GM19463 (cell line): ENCODE measurements at regions not wholly inside any gene's neighbourhood (a gene's known extent, or its start where the extent isn't known, plus 50 kb on each side); places are given as distances from the start of the nearest gene placed in this dataset.
"Not testable (repeated sequence)": the region's sequence is repeated elsewhere in the genome, so short reads cannot be mapped to it uniquely, and the experiment has no call there.

ENCODE experiments used
- ATAC-seq: cut with Tn5 transposase; IDR thresholded peaks from one replicate; pipeline ENCODE4 v1.9.1; 2021; ENCODE audit warnings: mild to moderate bottlenecking, moderate library complexity; ENCODE audit not compliant: unreplicated experiment

DNA sequence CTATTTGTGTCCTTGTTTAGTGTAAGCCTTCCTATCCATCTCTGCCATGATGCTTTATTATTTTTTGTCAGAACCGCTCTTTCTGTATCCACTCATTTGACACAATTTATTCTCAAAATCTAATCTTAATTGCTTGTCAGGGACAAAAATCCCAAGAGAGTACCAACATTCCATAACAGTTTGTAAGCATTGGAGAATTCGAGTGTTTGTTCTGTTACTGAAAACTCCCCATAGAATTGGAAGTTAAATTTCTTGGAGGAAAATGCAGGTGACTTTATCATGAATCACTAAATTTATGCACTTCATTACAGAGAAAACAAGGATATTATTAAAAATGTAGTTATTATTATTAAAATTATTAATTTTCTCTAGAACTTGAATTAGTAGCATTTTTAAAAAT is 1986.1 kb downstream of the ARAP2 start:
- ATAC-seq, result no peak

DNA sequence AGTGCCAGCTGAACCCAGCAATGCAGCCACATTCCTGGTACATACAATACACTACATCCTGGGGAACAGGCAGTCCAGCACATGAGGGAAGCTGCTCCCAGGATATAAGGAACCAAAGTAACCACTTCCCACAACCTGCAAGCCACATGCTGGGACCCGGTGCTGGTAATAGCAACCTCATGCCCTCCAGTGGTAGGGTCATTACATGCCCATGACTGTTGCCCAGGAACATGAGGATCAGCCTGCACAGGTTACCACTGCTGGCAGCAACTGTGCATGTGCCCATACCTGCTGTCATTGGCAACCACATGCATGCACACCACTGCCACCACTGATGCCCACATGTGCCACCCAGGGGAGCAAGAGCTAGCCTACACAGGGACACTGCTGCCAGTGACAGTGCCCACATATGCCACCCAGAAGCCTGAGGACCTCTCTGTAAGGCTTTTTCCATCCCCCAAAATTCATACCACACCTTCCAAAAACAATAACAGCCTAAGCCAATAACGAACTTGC is 1982.5 kb downstream of the ARAP2 start:
- no peak for ATAC-seq

DNA sequence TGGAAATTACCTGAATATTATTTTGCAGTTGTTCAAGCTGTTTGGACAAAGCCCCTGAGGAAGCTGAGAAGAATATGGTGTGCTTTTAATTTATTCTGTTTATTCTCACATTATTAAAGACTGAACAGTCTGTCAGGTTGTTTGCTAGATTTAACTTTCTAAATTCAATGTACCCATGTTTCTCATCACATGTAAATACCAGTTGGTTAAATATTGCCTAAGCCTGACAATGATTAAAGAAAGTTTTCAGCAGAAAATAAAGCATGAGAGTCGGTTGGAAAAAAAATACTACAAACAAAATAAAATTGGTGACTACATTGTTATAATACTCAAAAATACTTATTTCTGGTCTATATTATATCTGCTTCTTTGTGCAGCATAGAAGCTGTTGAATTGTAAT is 1974.7 kb downstream of the ARAP2 start:
- no peak for ATAC-seq

DNA sequence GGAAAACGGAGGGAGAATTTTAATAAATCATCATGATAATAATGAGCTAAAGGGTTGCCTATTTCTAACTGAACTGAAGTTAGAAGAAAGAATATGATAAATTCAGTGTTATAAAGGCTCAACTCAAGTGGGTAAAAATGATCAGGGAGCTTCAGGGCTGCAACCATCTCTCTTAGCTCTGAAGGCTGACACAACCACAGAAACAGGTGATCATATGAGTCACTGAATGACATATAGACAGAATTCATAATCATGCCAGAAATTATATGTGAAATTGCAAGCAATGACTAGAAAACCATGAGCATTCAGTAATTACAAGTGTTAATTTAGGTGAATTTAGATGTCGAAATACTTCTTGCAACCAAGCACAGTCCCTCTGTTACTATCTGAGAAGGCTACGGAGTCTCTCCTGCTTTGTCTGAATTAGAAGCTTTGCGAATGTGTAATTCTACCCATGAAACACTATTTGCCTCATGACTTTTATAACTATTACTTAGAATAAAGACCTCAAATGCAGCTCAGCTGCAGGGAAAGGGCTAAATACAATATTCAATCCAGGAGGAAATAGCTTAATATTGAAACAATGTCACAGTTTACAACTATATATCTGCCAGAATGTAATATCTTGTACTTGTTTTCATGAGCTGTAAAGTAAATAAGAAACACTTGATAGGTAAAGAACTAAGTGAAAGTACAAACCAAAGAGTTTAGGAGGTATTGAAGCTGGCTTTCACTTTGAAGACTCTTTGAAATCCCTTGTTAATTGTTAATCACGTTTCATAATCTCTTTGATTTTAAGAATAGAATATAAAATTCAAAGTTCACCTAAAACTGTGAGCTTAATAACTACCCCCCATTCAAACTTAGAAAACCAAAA is 1972.6 kb downstream of the ARAP2 start:
- no peak for ATAC-seq

DNA sequence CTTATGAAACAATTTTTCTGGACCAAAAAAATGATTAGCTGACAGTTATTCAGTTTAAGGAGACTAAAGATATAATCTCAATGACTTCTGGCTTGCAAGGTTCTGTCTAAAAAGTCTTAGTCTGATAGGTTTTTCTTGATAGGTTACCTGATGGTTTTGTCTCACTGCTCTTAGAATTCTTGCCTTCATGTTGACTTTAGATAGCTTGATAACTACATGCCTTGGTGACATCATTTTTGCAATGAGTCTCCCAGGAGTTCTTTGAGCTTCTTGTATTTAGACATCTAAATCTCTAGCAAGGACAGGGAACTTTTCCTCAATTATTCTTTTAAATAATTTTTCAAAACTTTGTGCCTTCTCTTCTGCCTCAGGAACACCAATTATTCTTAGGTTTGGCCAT is 1965.3 kb downstream of the ARAP2 start:
- no peak for ATAC-seq

DNA sequence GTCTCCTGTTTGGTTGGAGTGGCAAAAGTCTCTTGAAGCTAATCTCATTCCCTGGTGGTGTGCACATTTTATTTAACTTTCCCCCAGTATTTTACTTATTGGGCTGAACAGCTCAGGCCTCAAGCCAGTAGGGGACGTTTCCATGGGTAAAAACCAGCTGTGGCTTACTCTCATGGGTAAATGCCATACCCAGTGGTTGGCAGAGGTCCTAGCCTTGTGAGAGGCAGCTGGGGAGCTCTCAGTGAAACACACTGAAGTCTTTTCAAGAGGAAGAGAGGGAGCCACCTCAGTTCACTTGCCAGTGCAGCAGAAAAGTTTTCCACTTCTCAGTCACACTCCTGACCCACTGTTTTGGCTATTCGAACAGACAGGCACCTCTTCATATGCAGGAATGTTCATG is 1964.2 kb downstream of the ARAP2 start:
- no peak for ATAC-seq

DNA sequence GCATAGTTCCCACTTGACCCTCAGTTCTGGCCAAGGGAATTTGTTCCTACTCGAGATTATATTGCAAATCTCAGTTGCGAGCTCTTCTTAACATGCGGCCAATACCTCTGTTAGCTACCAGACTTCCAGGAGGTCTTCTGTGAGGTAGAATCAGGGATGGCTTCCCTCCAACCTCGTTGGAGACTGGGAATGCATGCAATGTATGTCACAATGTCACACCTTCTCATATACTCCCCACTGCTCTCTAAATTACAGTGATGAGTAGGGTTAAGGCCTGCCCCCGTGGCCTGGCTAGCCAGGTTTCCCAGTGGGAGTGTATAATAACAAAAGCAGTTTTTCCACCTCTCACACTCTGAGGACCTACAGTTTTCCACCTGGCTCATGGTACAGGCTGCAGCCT is 1962.5 kb downstream of the ARAP2 start:
- ATAC-seq, result no peak

DNA sequence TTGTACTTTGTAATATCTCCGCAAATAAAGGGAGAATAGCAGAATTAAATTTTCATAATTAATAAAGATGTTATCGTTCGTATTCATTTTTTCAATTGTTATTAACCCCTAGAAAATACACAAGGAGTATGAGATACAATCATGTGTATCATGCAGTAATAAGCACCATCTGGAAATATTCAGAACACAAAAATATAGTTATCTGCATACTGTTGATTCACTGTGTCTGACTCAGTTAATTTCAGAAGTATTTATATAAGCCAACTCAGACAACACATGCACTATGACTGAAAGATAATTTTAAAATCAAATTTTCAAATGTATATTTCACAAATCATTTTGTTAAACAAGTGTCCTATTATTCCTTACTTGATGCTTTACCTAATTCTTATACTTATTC is 1954.8 kb downstream of the ARAP2 start:
- ATAC-seq, result no peak

DNA sequence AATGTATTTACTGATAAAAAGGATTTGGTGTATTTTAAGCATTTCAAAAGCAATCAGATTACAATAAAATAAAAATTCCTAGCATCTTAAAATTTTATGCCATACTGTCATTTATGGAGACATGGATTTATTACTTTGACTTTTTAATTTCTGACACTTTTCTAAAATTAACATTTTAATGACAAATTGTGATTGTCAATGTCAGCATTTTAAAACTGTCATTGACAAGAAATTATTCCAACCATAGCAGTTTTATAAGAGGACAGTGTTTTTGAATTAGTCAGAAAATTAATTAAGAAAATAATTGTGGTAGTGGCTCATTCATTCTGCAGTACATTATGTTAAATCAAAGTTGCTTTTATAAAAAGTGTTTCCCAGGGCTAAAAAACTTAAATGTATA is 1954.4 kb downstream of the ARAP2 start:
- ATAC-seq, result no peak

DNA sequence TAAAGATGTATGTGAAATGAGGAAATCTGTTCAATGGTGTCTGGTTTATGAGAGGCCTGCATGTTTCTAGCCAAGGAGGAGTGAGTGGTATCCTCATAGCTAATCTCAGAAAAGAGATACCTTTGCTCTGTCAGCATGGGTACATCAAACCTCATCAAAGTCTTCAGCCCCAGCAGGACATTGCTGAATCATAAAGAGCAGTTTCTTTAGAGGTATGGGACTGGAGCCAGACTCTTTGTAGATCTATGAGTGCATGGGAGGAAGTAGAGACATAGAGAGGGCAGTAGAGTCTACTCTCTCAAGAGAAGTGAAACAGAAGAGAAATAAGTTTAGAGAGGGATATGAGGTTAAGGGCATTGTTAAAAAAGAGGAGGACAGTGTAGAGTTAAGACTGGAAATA is 1950.9 kb downstream of the ARAP2 start:
- ATAC-seq, result no peak

DNA sequence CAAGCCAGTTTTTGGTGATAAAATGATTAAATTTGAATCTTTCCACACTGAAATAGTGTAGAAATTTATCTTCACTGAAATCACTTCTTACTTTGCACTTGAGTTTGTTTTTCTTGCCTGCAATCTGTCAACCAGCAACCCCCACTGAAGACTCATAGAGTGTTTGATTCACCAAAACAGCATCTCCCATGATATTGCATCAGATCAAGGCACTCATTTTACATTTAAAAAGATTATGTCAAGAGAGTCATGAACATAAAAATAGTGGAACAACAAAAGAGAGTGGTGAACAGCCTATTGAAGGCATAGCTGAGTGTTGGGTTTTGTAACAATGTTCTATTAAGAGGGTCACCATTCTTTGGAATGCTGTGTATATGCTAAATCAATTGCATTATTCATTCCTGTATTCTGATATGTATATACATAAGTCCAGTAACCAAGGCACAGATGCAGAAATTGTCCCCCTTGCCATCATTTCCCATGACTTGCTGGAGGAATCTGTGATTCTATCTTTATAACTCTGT is 1934.9 kb downstream of the ARAP2 start:
- ATAC-seq, result no peak

DNA sequence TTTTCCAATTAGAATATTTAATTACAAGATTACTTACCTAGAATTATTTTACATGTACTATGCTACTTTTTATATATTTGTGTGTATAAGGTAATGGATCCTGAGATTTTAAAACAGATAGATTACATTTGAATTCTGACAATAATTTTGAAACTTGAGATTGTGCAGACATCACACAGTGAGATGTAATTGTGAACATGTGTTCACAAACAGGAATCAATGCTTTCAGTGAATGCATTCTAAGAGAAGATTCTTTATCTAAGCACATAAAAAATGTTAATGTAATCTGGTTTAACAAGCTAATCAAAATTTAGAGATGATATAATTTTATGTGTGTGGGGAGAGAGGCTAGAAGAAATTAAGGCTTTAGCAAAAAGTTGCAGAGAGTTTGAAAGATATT is 1925.5 kb downstream of the ARAP2 start:
- ATAC-seq, result no peak

DNA sequence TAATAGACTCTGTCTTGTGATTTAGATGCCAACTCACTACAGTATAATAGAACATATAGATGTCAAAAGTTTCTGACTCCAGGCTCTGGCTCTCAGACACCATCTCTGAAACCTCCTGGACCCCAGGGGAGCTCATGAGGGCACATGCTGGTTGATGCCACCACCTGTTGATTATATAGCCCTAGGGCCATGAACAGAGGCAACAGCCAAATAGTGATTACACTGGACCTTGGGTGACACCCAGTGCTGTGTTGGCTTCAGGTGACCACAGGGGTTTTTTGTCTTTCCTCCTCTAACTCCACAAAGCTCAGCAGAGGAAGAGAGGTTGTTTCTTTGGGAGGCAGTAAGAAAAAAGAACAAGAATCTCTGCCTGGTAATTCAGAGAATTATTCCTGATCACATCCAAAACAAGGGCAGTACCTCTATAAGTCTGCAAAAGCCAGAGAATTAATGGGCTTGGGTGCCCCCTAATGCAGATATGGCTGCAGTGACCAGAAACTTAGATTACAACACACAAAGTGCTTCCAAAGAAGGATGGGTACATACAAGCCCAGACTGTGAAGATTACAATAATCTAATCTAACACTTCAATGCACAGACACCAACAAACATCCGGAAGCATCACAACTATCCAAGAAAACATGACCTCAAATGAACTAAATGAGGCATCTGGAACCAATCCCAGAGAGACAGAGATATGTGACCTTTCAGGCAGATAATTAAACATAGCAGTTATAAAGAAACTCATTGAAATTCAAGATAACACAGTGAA is 1920.6 kb downstream of the ARAP2 start:
- ATAC-seq, result no peak

DNA sequence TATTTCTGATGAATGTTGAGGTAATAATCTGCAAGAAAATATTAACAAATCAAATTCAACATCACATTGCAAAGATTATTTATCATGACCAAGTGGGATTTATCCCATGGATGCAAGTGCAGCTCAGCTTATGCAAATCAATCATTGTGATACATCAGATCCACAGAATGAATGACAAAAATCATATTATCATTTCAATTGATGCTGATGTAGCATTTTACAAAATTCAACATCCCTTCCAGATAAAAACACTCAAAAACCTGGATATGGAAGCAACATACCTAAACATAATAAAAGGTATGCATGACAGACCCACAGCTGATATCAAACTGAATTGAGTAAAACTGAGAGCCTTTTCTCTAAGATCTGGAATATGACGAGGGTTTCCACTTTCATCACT is 1915.4 kb downstream of the ARAP2 start:
- ATAC-seq, result no peak

DNA sequence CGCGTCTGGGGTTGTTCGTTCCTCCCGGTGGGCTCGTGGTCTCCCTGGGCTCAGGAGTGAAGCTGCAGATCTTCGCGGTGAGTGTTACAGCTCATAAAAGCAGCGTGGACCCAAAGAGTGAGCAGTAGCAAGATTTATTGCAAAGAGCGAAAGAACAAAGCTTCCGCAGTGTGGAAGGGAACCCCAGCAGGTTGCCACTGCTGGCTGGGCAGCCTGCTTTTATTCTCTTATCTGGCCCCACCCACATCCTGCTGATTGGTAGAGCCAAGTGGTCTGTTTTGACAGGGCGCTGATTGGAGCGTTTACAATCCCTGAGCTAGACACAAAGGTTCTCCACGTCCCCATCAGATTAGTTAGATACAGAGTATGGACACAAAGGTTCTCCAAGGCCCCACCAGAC is 1909.2 kb downstream of the ARAP2 start:
- ATAC-seq, result not testable (repeated sequence)

DNA sequence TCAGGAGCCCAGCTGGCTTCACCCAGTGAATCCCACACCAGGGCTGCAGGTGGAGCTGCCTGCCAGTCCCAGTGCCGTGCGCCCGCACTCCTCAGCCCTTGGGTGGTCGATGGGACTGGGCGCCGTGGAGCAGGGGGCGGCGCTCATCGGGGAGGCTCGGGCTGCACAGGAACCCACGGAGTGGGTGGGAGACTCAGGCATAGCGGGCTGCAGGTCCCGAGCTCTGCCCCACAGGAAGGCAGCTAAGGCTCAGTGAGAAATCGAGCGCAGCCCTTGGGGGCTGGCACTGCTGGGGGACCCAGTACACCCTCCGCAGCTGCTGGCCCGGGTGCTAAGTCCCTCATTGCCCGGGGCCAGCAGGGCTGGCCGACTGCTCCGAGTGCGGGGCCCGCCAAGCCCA is 1908.8 kb downstream of the ARAP2 start:
- not testable (repeated sequence) for ATAC-seq

DNA sequence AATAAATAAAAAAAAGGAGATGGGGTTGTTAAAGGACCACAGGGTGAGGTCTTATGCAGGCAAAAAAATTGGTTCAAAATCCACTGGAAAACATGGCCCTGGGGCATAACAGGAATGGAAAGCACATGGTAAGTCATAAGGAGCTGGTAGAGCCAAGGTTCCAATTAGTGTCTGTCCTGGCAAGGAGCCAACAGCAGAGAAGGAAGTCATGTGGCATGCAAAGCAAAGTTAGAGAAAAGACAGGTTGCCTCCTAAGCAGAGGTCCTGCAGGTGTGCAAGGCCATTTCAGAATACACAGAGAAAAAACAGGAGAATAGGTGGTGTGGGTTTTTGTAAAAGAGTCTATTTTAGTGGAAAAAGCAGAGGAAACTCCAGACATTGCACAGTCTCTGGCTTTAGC is 1881.7 kb downstream of the ARAP2 start:
- no peak for ATAC-seq

DNA sequence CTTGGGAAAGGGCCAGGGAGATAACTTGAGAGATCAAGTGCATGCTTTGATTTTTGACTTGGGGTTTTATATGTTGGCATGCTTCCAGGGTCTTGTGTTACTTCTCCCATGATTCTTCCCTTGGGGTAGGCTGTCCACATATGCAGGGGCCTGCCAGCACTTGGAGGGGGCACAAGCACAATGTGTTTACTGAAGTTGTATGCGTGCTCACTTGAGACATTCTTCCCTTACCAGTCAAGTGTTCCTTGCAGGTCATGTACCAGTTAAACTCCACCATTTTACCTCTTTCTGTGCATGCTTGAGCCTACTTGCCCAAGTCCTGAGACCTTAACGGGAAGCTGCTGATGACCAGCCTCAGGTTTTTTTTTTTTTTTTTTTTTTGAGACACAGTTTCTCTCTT is 1880.5 kb downstream of the ARAP2 start:
- ATAC-seq, result no peak

DNA sequence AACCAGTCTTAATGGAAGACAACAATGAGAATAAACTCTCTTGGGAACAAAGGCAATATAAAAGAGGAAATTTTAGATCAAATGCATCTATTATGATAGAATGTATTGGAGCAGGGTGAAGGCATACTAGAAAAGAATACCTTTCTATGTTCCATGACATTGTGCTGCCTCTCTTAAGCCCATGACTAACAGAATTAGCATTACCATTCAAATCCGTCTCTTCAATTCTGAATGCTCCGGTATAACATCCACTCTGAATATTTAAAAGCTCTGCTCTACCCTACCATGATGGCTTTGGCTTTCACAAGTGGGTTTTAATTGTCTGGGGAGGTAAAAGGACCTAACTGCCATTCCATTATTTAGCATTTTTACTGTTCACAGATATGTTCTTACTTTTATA is 1878.4 kb downstream of the ARAP2 start:
- no peak for ATAC-seq

DNA sequence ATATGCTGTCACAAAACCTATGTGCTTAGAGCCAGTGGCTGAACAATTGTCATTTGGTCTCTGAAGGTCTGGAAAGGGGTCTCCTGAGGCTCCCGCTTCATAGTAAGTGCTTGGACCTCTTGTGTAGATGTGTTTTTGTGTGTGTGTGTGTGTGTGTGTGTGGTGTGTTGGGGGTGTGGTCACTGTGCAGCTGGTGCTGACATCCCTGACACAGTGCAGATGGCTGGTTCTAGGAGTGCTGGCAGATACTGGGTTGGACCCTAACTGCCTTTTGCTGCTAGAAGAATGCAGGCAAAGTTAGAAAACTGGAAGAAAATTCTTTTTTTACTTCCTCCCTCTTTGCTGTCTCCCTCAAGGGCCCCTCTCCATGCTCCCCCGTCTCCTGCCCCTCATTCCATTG is 1872.6 kb downstream of the ARAP2 start:
- no peak for ATAC-seq

DNA sequence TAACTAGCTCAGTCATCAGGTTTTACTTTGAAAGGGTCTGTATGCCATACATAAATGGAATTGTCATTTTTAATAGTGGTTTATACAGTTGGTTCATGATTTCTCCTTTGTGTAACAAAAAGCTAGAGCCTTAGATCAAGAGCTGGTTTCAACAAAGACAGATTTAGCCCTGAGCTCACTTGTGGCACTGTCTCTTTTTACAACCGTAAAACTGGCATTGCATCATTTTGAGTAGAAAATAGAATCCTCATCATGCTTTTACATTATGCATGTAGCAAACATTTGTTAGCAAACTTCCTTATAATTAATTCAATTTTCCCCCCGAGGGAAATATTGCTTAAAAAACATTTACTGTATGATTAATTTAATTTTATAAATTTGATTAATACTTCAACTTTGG is 1871.5 kb downstream of the ARAP2 start:
- no peak for ATAC-seq

DNA sequence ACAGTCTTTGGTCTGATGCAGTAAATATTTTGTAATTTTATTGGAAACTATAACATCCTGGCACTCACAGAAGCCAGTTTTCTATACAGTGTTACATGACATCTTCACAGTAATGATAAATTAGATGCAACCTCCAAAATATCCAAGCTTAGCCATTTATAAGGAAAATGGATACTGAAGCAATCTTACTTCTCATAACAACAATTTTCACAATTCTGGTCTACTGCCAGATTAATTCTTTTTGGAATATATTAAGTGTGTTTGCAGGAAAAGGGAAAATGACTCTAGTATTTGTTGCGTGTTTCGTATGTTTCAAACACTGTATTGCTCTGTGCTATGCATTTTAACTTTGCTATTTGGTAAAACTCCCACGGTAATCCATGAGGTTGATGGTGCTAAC is 1870.9 kb downstream of the ARAP2 start:
- no peak for ATAC-seq
